PC-9 (cell line): ENCODE measurements at regions not wholly inside any gene's neighbourhood (a gene's known extent, or its start where the extent isn't known, plus 50 kb on each side); places are given as distances from the start of the nearest gene placed in this dataset.

Experiments
- BruUV-seq: library from RNA; stranded (reverse); fragments of 400-500 nt; replicated peaks from 2 replicates; lab custom pipeline; 2021; lab: Mats Ljungman, UMichigan
- CTCF ChIA-PET: fragments of 300-600 bp; sonication (Branson Sonifier 250); formaldehyde crosslinking; loops from one replicate; lab custom pipeline; 2022; ENCODE audit warnings: antibody characterized with exemption; lab: Charles Lee
- POLR2A ChIA-PET: fragments of 300-600 bp; sonication (Branson Sonifier 250); formaldehyde crosslinking; loops from one replicate; lab custom pipeline; 2022; ENCODE audit warnings: antibody characterized with exemption; ENCODE audit not compliant: unreplicated experiment; lab: Charles Lee
- DNase-seq, 2 experiments: peaks; one replicate each; pipeline versions ENCODE4 v3.0.0 to v3.0.0-alpha.2; 2015 to 2022; ENCODE audit warnings: mixed read lengths in 1 of 2
- H2AFZ ChIP-seq: fragments of 200-600 bp; sonication (generic); 2 replicates; pipeline ENCODE4 v1.8.1; 2017; ENCODE audit warnings: antibody characterized with exemption
- H3F3A ChIP-seq: fragments of 200-600 bp; sonication (generic); 2 replicates; pipeline ENCODE4 v1.8.1; 2017; ENCODE audit warnings: antibody characterized with exemption, mild to moderate bottlenecking, low read depth; ENCODE audit not compliant: insufficient read depth
- H3K27ac ChIP-seq: fragments of 200-600 bp; sonication (generic); 2 replicates; pipeline ENCODE4 v1.6.1; 2016; ENCODE audit warnings: mixed run types
- H3K27me3 ChIP-seq: fragments of 200-600 bp; sonication (generic); 2 replicates; pipeline ENCODE4 v1.6.1; 2016; ENCODE audit warnings: low read depth, mixed run types; ENCODE audit not compliant: insufficient read depth
- H3K36me3 ChIP-seq: fragments of 200-600 bp; sonication (generic); 2 replicates; pipeline ENCODE4 v1.6.1; 2016; ENCODE audit warnings: low read depth, mixed run types
- H3K4me1 ChIP-seq: fragments of 200-600 bp; sonication (generic); replicated peaks from 2 replicates; pipeline ENCODE4 v1.6.1; 2016; ENCODE audit warnings: mixed run types; ENCODE audit not compliant: insufficient read depth
- H3K4me2 ChIP-seq: fragments of 200-600 bp; sonication (generic); 2 replicates; pipeline ENCODE4 v1.6.1; 2017; ENCODE audit warnings: mixed run types
- H3K4me3 ChIP-seq: fragments of 200-600 bp; sonication (generic); 2 replicates; pipeline ENCODE4 v1.6.1; 2016; ENCODE audit warnings: mixed run types
- H3K79me2 ChIP-seq: fragments of 200-600 bp; sonication (generic); 2 replicates; pipeline ENCODE4 v1.6.1; 2017; ENCODE audit warnings: low read depth, mixed run types
- H3K9me2 ChIP-seq: fragments of 200-600 bp; sonication (generic); 2 replicates; pipeline ENCODE4 v1.8.1; 2017; ENCODE audit warnings: mild to moderate bottlenecking; ENCODE audit not compliant: insufficient read depth
- H3K9me3 ChIP-seq: fragments of 200-600 bp; sonication (generic); 2 replicates; pipeline ENCODE4 v1.8.1; 2016; ENCODE audit warnings: low read depth; ENCODE audit not compliant: insufficient read depth
- H4K20me1 ChIP-seq: fragments of 200-600 bp; sonication (generic); 2 replicates; pipeline ENCODE4 v1.8.1; 2017; ENCODE audit not compliant: insufficient read depth
- EZH2 ChIP-seq: fragments of 200-600 bp; sonication (generic); IDR thresholded peaks from 2 replicates; pipeline ENCODE4 v1.8.0; 2017; ENCODE audit warnings: antibody characterized with exemption, low read depth
- intact Hi-C: fragments of 100-400 bp; cut with micrococcal nuclease; formaldehyde crosslinking; loops from one replicate; pipeline ENCODE4 v1.10.0; 2022; ENCODE audit not compliant: unreplicated experiment
- TF ChIP-seq, protein P1 (sequence below): fragments of 200-600 bp; sonication (generic); conservative IDR thresholded peaks from 2 replicates; pipeline ENCODE4 v1.6.1; 2017; ENCODE audit warnings: mixed run types, antibody characterized with exemption, mild to moderate bottlenecking, moderate library complexity

GRCh38 chr2:7952046-7952745, 729.7 kb upstream of the ID2 start:
- intact Hi-C loops = no loop called here
- no peaks in the 10 kb centered on the region for H3K4me1 ChIP-seq
- no peak for TF ChIP-seq EZH2
- TF ChIP-seq, protein P1, sequence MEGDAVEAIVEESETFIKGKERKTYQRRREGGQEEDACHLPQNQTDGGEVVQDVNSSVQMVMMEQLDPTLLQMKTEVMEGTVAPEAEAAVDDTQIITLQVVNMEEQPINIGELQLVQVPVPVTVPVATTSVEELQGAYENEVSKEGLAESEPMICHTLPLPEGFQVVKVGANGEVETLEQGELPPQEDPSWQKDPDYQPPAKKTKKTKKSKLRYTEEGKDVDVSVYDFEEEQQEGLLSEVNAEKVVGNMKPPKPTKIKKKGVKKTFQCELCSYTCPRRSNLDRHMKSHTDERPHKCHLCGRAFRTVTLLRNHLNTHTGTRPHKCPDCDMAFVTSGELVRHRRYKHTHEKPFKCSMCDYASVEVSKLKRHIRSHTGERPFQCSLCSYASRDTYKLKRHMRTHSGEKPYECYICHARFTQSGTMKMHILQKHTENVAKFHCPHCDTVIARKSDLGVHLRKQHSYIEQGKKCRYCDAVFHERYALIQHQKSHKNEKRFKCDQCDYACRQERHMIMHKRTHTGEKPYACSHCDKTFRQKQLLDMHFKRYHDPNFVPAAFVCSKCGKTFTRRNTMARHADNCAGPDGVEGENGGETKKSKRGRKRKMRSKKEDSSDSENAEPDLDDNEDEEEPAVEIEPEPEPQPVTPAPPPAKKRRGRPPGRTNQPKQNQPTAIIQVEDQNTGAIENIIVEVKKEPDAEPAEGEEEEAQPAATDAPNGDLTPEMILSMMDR = no peak
- H2AFZ ChIP-seq = no peak overlapping the region
- no peak overlapping the region for H3K27ac ChIP-seq
- H3F3A ChIP-seq = no peaks in the 10 kb centered on the region
- ChIA-PET POLR2A (no interaction called here), CTCF (no interaction called here)
- no TSS peak for BruUV-seq
- DNase-seq = no peak
- no peak overlapping the region for H3K4me2 ChIP-seq
- no peaks in the 10 kb centered on the region for H3K36me3 ChIP-seq
- H3K4me3 ChIP-seq = no peak overlapping the region
- H3K27me3 ChIP-seq = peaks cover 75% of the 10 kb centered on the region
- H3K9me2 ChIP-seq = no peaks in the 10 kb centered on the region
- H3K79me2 ChIP-seq = no peaks in the 10 kb centered on the region
- H3K9me3 ChIP-seq = no peaks in the 10 kb centered on the region
- H4K20me1 ChIP-seq = no peaks in the 10 kb centered on the region

GRCh38 chr2:7953195-7953594, 728.7 kb upstream of the ID2 start:
- Histone ChIP-seq H3F3A (no peaks in the 10 kb centered on the region), H3K9me2 (no peaks in the 10 kb centered on the region), H3K27ac (no peak overlapping the region), H3K36me3 (no peaks in the 10 kb centered on the region), H2AFZ (no peak overlapping the region), H3K4me3 (no peak overlapping the region), H3K79me2 (no peaks in the 10 kb centered on the region), H4K20me1 (no peaks in the 10 kb centered on the region), H3K4me1 (no peaks in the 10 kb centered on the region), H3K27me3 (peaks cover 85% of the 10 kb centered on the region), H3K4me2 (no peak overlapping the region), H3K9me3 (no peaks in the 10 kb centered on the region)
- ChIA-PET CTCF (no interaction called here), POLR2A (no interaction called here)
- DNase-seq = no peak
- TF ChIP-seq, protein P1 = no peak
- no peak for TF ChIP-seq EZH2
- no TSS peak for BruUV-seq
- intact Hi-C loops = no loop called here

DNA sequence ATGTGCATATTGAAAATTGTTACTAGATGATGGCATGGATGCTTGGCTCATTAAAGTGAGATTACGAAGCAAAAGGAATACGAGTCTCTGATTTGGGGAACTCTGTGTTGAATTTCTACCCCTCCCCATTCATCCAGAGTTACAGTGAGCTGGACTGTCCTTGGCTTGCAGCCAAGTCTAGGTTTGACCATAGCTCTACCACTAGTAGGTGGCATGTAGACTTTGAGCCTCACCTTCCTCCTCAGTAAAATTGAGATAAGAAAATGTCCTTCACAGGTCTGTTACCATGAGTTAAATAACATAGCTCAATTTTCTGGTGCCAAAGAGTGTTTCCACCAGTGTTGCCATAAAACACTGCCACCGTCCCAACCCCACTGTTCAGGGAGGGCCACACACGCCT, 727.6 kb upstream of the ID2 start:
- no peak for TF ChIP-seq EZH2
- TF ChIP-seq, protein P1 = no peak
- no peak overlapping the region for H2AFZ ChIP-seq

More for the DNA sequence above, 727.6 kb upstream of the ID2 start:
- BruUV-seq = no TSS peak
- no peak for DNase-seq
- Histone ChIP-seq H3K4me3 (no peak overlapping the region), H4K20me1 (no peaks in the 10 kb centered on the region), H3K27me3 (peaks cover 87% of the 10 kb centered on the region), H3K79me2 (no peaks in the 10 kb centered on the region), H3K4me1 (no peaks in the 10 kb centered on the region), H3K9me3 (no peaks in the 10 kb centered on the region), H3K36me3 (no peaks in the 10 kb centered on the region), H3K4me2 (no peak overlapping the region), H3K9me2 (no peaks in the 10 kb centered on the region), H3K27ac (no peak overlapping the region), H3F3A (no peaks in the 10 kb centered on the region)
- ChIA-PET POLR2A (no interaction called here), CTCF (no interaction called here)
- intact Hi-C loops = no loop called here
